Prostate gland (tissue), 2 donors: ENCODE measurements at regions not wholly inside any gene's neighbourhood (a gene's known extent, or its start where the extent isn't known, plus 50 kb on each side); places are given as distances from the start of the nearest gene placed in this dataset.

Experiments
- POLR2A ChIP-seq: fragments of 450-650 bp; IDR thresholded peaks from one replicate; pipeline ENCODE4 v1.6.1; 2016; ENCODE audit warnings: antibody characterized with exemption, mild to moderate bottlenecking
- TF ChIP-seq, protein P1 (sequence below), 4 experiments: fragments of 200-600 bp in 2 of 4; fragments of 450-650 bp in 2 of 4; sonication (generic) in 2 of 4; IDR thresholded peaks; 1 replicate in 3 of 4; 2 replicates in 1 of 4; pipeline ENCODE4 v1.5.1; 2016 to 2019; ENCODE audit warnings: antibody characterized with exemption in 4 of 4, mild to moderate bottlenecking in 2 of 4, moderate library complexity in 2 of 4

DNA sequence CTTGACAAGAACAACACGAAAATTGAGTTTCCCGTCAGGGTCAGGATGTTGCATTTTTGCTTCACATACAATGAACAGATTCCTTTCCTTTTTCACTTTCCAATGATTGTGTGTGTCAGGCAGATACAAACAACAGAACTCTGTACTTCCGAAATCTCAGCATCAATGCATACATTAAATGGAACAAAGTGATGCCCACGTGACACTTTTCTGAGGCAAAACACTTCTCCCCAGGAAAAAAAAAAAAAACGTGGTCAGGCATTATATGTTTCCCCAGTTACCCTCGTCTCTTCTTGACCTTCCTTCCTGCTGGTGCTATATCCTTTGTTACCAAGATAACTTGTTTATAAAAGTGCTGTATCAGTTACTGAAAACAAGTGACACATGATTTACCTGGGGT is 181.8 kb downstream of the ZNF281 start:
- TF ChIP-seq, protein P1, sequence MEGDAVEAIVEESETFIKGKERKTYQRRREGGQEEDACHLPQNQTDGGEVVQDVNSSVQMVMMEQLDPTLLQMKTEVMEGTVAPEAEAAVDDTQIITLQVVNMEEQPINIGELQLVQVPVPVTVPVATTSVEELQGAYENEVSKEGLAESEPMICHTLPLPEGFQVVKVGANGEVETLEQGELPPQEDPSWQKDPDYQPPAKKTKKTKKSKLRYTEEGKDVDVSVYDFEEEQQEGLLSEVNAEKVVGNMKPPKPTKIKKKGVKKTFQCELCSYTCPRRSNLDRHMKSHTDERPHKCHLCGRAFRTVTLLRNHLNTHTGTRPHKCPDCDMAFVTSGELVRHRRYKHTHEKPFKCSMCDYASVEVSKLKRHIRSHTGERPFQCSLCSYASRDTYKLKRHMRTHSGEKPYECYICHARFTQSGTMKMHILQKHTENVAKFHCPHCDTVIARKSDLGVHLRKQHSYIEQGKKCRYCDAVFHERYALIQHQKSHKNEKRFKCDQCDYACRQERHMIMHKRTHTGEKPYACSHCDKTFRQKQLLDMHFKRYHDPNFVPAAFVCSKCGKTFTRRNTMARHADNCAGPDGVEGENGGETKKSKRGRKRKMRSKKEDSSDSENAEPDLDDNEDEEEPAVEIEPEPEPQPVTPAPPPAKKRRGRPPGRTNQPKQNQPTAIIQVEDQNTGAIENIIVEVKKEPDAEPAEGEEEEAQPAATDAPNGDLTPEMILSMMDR (IDR thresholded peaks at IDR 0.05) = no peak
- no peak for TF ChIP-seq POLR2A
